HG03196 (cell line): ENCODE measurements at regions not wholly inside any gene's neighbourhood (a gene's known extent, or its start where the extent isn't known, plus 50 kb on each side); places are given as distances from the start of the nearest gene placed in this dataset.

Experiments used
- ATAC-seq: cut with Tn5 transposase; IDR thresholded peaks from one replicate; pipeline ENCODE4 v1.9.1; 2021; ENCODE audit not compliant: unreplicated experiment

- ATAC-seq, result no peak
Observed at GRCh38 chr6:90435207-90435899, 138.7 kb upstream of the BACH2 start.

- ATAC-seq, result no peak
Observed at GRCh38 chr6:90434094-90434493, 137.5 kb upstream of the BACH2 start.

- ATAC-seq, result no peak
Observed at GRCh38 chr6:90432937-90433336, 136.3 kb upstream of the BACH2 start.

GRCh38 chr6:90432041-90432775 is 135.6 kb upstream of the BACH2 start:
- no peak for ATAC-seq

GRCh38 chr6:90431576-90431975 is 134.9 kb upstream of the BACH2 start:
- ATAC-seq, result no peak

- no peak for ATAC-seq
Observed at GRCh38 chr6:90429713-90430112, 133.1 kb upstream of the BACH2 start.

GRCh38 chr6:90428514-90428913 is 131.9 kb upstream of the BACH2 start:
- ATAC-seq, result no peak

GRCh38 chr6:90425161-90425641 is 128.6 kb upstream of the BACH2 start:
- ATAC-seq, result peak; percentile 95

GRCh38 chr6:90424580-90424979 is 127.9 kb upstream of the BACH2 start:
- ATAC-seq, result no peak

- no peak for ATAC-seq
Observed at GRCh38 chr6:90421666-90422065, 125.0 kb upstream of the BACH2 start.

GRCh38 chr6:90420500-90420899 is 123.9 kb upstream of the BACH2 start:
- ATAC-seq, result no peak

- no peak for ATAC-seq
Observed at GRCh38 chr6:90417385-90417784, 120.7 kb upstream of the BACH2 start.

GRCh38 chr6:90416322-90416721 is 119.7 kb upstream of the BACH2 start:
- no peak for ATAC-seq

GRCh38 chr6:90415178-90415577 is 118.5 kb upstream of the BACH2 start:
- ATAC-seq, result no peak

- no peak for ATAC-seq
Observed at GRCh38 chr6:90414352-90414751, 117.7 kb upstream of the BACH2 start.

- no peak for ATAC-seq
Observed at GRCh38 chr6:90413867-90414266, 117.2 kb upstream of the BACH2 start.

- ATAC-seq, result no peak
Observed at GRCh38 chr6:90413396-90413795, 116.8 kb upstream of the BACH2 start.

GRCh38 chr6:90412538-90413369 is 116.1 kb upstream of the BACH2 start:
- ATAC-seq, result no peak

- ATAC-seq, result peak; percentile 93
Observed at GRCh38 chr6:90411292-90411781, 114.7 kb upstream of the BACH2 start.

- no peak for ATAC-seq
Observed at GRCh38 chr6:90409700-90410099, 113.1 kb upstream of the BACH2 start.

GRCh38 chr6:90406957-90407356 is 110.3 kb upstream of the BACH2 start:
- ATAC-seq, result no peak
